DOHH2 (cell line): ENCODE measurements at regions not wholly inside any gene's neighbourhood (a gene's known extent, or its start where the extent isn't known, plus 50 kb on each side); places are given as distances from the start of the nearest gene placed in this dataset.

Source experiments
- CTCF ChIP-seq: fragments of 200-600 bp; sonication (generic); IDR thresholded peaks from one replicate; pipeline ENCODE4 v1.5.1; 2014; ENCODE audit warnings: antibody characterized with exemption, mild to moderate bottlenecking, low read depth, low read length; ENCODE audit not compliant: poor library complexity, severe bottlenecking
- EZH2phosphoT487 ChIP-seq: fragments of 200-600 bp; sonication (generic); IDR thresholded peaks from 2 replicates; pipeline ENCODE4 v1.6.1; 2017; ENCODE audit warnings: borderline replicate concordance, mild to moderate bottlenecking, antibody characterized with exemption, low read length, moderate library complexity, mixed read lengths

GRCh38 chr16:13543850-13544249 is 376.1 kb upstream of the ERCC4 start:
- TF ChIP-seq CTCF (no peak), EZH2phosphoT487 (no peak)
